ENCODE measurements at regions not wholly inside any gene's neighbourhood (a gene's known extent, or its start where the extent isn't known, plus 50 kb on each side); places are given as distances from the start of the nearest gene placed in this dataset.
"Not testable (repeated sequence)": the region's sequence is repeated elsewhere in the genome, so short reads cannot be mapped to it uniquely, and the experiment has no call there.

- no peak for DNase-seq
Measured at GRCh38 chr6:68139130-68139529, 496.0 kb upstream of the ADGRB3 start.

DNA sequence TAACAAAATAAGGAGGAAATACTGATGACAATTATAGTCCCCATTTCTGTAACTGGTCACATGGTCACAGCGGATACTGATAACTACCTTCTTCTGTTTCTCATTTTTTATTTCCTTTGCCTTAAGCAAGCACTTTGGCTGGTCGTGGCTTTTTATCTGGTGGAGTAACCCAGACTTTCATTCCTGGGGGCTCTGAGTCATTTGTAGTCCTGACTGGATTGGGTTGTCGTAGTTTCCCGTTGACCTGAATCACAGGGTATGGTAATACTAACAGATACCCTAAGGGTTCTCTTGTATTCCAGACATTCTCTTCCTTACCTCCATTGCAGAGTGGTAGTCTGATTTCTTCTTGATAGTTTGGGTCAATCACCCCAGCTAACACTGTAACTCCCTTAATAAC, 500.3 kb upstream of the ADGRB3 start:
- DNase-seq = no peak

DNA sequence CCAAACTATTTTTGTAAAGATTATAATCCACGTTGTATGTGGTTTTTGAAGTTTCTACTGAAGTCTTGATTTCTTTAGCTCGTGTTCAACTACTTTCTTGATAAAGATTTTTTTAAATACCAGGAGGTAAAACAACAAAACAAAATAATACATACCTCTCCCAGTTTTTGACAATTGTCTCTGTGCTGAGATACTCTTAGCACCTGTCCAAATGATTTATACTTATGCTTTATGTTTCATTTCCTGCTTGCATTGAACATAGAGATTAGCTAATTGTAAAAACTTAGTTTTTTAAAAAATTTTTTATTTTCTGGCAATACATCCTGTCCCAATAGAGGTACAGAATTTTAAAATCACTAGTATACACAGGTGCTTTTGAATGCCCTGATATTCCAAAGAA, 506.9 kb upstream of the ADGRB3 start:
- no peak for DNase-seq

- no peak for DNase-seq
Measured at GRCh38 chr6:68127074-68127473, 508.0 kb upstream of the ADGRB3 start.

GRCh38 chr6:68126089-68126749, 508.9 kb upstream of the ADGRB3 start:
- DNase-seq = no peak

- not testable (repeated sequence) for DNase-seq
Measured at GRCh38 chr6:68122975-68123374, 512.1 kb upstream of the ADGRB3 start.

DNA sequence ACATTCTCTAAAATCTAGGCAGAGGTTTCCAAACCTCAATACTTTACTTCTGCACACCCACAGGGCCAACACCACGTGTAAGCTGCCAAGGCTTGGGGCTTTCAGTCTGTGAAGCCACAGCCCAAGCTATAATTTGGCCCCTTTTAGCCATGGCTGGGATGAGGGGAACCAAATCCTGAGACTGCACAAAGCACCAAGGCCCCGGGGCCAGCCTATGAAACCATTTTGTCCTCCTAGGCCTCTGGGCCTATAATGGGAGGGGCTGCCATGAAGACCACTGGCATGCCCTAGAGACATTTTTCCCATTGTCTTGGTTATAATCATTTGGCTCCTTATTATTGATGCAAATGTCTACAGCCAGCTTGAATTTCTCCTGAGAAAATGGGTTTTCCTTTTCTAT, 513.0 kb upstream of the ADGRB3 start:
- no peak for DNase-seq

- DNase-seq = not testable (repeated sequence)
Measured at GRCh38 chr6:68120954-68121353, 514.1 kb upstream of the ADGRB3 start.

GRCh38 chr6:68114463-68115047, 520.5 kb upstream of the ADGRB3 start:
- DNase-seq = no peak

DNA sequence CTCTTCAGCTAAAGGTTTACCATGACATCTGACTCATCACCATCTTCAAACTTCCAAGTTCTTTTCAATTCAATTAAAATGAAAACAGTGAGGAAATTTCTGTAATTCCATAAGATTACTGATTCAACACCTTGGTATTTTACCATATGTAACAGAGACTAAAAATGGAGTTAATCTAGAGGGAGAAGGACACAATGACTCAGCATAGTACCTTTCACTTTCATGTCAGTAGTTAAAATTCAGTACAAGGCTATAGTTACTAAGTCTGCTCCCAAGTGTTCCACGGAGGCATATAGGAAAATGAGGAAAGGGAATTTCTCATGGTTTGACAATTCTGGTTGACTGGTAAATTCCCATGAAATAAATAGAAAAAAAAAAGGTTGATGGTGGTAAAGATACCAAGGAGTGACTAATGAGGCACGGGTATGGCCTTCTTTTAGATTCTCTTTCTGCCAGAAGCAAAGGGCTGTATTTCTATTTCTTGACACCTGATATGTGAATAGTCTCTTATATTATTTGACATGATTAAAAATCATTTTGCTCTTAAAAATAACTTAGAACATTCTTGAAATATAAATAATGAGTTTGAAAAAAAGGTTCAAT, 526.7 kb upstream of the ADGRB3 start:
- no peak for DNase-seq

DNA sequence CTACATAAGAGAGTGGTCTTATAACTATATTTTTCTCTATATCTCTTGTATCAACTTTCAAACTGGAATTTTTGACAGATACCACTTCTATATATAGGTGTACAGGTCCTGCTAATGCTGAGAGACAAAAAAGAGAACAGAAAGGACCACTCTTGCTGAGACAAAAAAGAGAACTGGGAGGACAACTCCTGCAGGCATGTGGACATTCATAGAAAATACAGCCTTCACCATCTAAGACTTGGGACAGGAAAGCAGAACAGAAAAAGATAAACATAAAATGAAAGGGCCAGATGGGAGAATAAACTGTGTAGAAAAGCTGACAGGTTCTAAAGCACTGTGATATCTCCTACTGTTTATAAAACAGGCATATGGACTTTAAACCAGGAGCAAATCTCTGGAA, 541.0 kb upstream of the ADGRB3 start:
- no peak for DNase-seq

DNA sequence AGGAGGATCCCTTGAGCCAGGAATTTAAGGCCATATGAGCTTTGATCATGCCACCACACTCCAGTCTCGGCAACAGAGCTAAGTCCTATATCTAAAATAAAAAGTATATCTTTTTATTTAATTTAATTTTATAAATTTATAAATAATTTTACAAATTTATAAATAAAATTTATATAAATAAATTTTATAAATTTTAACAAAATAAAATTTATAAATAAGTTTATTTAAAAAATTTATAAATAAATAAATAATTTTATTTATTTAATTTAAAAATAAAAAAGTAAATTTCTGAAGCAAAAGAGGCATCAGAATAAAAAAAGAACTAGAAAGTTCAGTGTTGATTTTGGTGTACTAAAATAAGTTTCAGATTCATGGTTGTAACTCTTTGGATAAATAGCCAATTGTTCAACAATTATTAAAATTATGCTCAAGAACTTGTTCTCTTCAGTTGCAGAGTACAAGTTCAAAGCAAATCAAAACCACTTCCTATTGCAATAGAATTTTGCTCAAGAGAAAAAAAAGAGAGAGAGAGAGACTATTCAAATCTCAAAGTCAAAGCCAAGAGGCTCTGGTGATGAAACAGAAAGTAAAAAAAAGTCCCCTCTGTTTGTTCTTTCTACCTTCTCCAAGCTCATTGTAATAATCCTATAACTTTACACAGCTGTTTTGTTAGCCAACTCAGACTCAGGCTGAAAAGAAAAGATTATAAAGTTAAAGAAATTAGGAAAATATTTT, 547.5 kb upstream of the ADGRB3 start:
- peak; percentile 21 for DNase-seq

DNA sequence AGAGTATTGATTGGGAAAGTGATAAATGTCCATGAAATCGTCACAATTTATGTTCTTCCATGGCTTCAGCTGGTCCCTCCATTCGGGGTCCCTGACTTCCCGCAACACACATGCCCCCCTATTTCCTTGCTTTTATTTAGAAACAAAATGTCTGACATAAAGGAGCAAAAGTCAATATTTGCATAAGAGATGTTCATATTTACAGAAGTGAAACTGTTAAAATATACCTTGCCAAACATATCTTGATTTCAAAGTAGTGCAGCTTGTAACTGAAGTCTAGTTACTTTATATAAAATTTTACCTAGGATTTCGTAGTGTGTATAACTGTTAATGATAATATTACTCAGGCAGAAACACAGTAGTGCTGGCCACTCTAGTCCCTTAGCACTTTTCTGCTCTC, 548.9 kb upstream of the ADGRB3 start:
- DNase-seq = no peak

DNA sequence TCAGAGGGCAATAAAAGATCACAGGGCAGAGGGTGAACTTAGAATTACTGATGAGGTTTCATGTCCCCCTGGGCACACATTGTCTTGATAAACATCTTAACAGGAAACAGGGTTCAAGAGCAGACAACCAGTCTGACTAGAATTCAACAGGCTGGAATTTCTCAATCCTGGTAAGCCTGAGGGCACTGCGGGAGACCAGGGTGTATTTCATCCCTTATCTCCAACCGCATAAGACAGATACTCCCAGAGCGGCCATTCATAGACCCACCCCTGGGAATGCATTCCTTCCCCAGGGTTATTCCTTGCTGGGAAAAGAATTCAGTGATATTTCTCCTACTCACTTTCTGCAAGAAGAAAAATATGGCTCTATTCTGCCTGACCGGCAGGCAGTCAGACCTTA, 549.5 kb upstream of the ADGRB3 start:
- not testable (repeated sequence) for DNase-seq

DNA sequence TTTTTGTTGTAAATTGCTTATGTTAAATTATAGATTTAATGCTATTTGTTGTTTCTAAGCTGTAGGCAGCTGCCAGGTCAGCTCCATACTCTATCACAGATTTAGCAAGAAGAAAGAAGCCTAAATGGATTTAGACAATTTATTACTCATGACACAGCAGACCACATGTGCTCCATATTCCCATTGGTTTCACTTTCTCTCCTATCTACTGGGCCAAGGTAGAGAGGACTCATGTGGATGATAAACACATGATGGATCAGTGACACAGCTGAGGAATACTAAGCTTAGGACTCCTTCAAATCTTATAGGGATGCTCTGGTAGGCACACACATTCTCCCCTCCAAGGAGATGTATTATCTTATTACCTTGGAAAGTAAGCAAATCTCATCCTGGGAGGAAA, 553.0 kb upstream of the ADGRB3 start:
- DNase-seq = no peak

GRCh38 chr6:68080074-68080473, 555.0 kb upstream of the ADGRB3 start:
- no peak for DNase-seq

GRCh38 chr6:68077661-68078060, 557.4 kb upstream of the ADGRB3 start:
- DNase-seq = no peak

DNA sequence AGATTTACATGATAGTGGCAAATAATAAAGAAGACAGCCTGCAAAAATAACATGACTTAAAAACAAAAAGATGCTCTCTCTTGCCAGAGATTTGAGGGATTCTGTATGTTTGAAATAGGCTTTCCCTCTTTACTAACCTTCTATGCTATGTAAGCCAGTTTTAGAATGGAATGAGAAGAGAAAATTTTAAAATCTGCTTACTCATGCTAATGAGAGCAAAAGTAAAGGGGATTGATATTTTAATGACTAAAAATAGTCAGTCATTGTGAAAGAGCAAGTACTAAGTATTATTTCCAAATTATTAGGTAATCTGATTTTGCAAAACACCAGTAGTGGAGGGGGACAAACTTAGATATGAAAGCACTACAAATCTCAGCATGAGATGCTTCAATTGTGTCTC, 563.3 kb upstream of the ADGRB3 start:
- no peak for DNase-seq

- no peak for DNase-seq
Measured at GRCh38 chr6:68069921-68070710, 565.0 kb upstream of the ADGRB3 start.

- DNase-seq = no peak
Measured at GRCh38 chr6:68059899-68060298, 575.2 kb upstream of the ADGRB3 start.

DNA sequence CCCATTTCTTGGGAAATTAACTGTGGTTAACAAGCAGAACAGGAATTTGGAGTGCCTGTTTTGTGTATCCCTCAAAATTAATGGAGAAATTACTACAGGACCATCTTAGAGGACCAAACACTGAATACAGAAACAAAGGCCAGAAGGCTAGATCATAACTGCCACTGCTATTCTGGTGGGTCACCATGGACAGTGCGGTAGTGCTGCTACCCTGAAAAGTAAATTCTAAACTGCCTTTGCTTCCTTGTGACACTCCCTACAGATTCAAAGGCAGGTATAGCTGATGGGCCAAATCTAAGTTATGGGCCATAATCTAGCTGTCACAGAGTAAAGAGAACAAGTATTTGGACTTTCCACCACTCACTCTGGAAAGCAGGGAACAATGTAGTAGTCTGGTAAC, 575.8 kb upstream of the ADGRB3 start:
- DNase-seq = no peak

DNA sequence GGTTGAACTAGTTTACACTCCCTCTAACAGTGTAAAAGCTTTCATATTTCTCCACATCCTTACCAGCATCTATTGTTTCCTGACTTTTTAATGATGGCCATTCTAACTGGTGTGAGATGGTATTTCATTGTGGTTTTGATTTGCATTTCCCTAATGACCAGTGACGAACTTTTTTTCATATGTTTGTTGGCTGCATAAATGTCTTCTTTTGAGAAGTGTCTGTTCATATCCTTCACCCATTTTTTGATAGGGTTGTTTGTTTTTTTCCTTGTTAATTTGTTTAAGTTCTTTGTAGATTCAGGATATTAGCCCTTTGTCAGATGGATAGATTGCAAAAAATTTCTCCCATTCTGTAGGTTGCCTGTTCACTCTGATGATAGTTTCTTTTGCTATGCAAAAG, 578.5 kb upstream of the ADGRB3 start:
- not testable (repeated sequence) for DNase-seq

GRCh38 chr6:68054756-68055155, 580.3 kb upstream of the ADGRB3 start:
- no peak for DNase-seq

All from GF-D8 (cell line).